ENCODE measurements at regions not wholly inside any gene's neighbourhood (a gene's known extent, or its start where the extent isn't known, plus 50 kb on each side); places are given as distances from the start of the nearest gene placed in this dataset.

GRCh38 chr4:107220976-107221375 lies 184.9 kb upstream of the DKK2 start:
- no peak for DNase-seq

GRCh38 chr4:107219681-107220080 lies 183.6 kb upstream of the DKK2 start:
- DNase-seq = no peak

- DNase-seq = no peak
These were observed 180.3 kb upstream of the DKK2 start for GRCh38 chr4:107216379-107216778.

- no peak for DNase-seq
These were observed 179.1 kb upstream of the DKK2 start for GRCh38 chr4:107215222-107215621.

GRCh38 chr4:107213880-107214279 lies 177.8 kb upstream of the DKK2 start:
- DNase-seq = no peak

GRCh38 chr4:107213410-107213809 lies 177.3 kb upstream of the DKK2 start:
- no peak for DNase-seq

GRCh38 chr4:107212565-107212964 lies 176.5 kb upstream of the DKK2 start:
- no peak for DNase-seq

- DNase-seq = peak; percentile 1
These were observed 174.5 kb upstream of the DKK2 start for GRCh38 chr4:107210450-107211239.

- DNase-seq = no peak
These were observed 167.6 kb upstream of the DKK2 start for GRCh38 chr4:107203733-107204132.

- DNase-seq = no peak
These were observed 166.6 kb upstream of the DKK2 start for GRCh38 chr4:107202744-107203143.

- no peak for DNase-seq
These were observed 161.0 kb upstream of the DKK2 start for GRCh38 chr4:107197121-107197520.

- DNase-seq = no peak
These were observed 160.2 kb upstream of the DKK2 start for GRCh38 chr4:107196312-107196711.

GRCh38 chr4:107194005-107194404 lies 157.9 kb upstream of the DKK2 start:
- DNase-seq = no peak

GRCh38 chr4:107192601-107193000 lies 156.5 kb upstream of the DKK2 start:
- no peak for DNase-seq

GRCh38 chr4:107187091-107187490 lies 151.0 kb upstream of the DKK2 start:
- DNase-seq = no peak

GRCh38 chr4:107183155-107183774 lies 147.2 kb upstream of the DKK2 start:
- DNase-seq = peak; percentile 70

GRCh38 chr4:107182347-107182746 lies 146.2 kb upstream of the DKK2 start:
- DNase-seq = no peak

GRCh38 chr4:107166873-107167450 lies 130.8 kb upstream of the DKK2 start:
- DNase-seq = no peak

- no peak for DNase-seq
These were observed 130.1 kb upstream of the DKK2 start for GRCh38 chr4:107166181-107166580.

GRCh38 chr4:107164962-107165475 lies 128.9 kb upstream of the DKK2 start:
- no peak for DNase-seq

GRCh38 chr4:107156443-107156842 lies 120.3 kb upstream of the DKK2 start:
- DNase-seq = no peak

- DNase-seq = no peak
These were observed 119.3 kb upstream of the DKK2 start for GRCh38 chr4:107155366-107155765.

- no peak for DNase-seq
These were observed 117.8 kb upstream of the DKK2 start for GRCh38 chr4:107153956-107154355.

GRCh38 chr4:107153228-107153627 lies 117.1 kb upstream of the DKK2 start:
- peak; percentile 1 for DNase-seq

Data from hematopoietic multipotent progenitor cell treated with erythropoietin and hydrocortisone succinate and interleukin-3 and kit ligand, for 4 days (in vitro differentiated cells).